Loucy (cell line): ENCODE measurements at regions not wholly inside any gene's neighbourhood (a gene's known extent, or its start where the extent isn't known, plus 50 kb on each side); places are given as distances from the start of the nearest gene placed in this dataset.

Source experiments
- H2AFZ ChIP-seq: fragments of 200-600 bp; sonication (generic); 2 replicates; pipeline ENCODE4 v1.6.0; 2016; ENCODE audit warnings: antibody characterized with exemption, mild to moderate bottlenecking, low read length, moderate library complexity
- H3F3A ChIP-seq: fragments of 200-600 bp; 2 replicates; pipeline ENCODE4 v1.6.0; 2016; ENCODE audit warnings: antibody characterized with exemption, low read depth, mild to moderate bottlenecking
- H3K27me3 ChIP-seq: fragments of 200-600 bp; sonication (generic); 2 replicates; pipeline ENCODE4 v1.6.1; 2014; ENCODE audit warnings: low read length, mild to moderate bottlenecking; ENCODE audit not compliant: insufficient read depth, poor library complexity, severe bottlenecking
- H3K36me3 ChIP-seq: fragments of 200-600 bp; sonication (generic); 2 replicates; pipeline ENCODE4 v1.6.1; 2016; ENCODE audit warnings: low read length; ENCODE audit not compliant: insufficient read depth
- H3K4me1 ChIP-seq: fragments of 200-600 bp; sonication (generic); 2 replicates; pipeline ENCODE4 v1.5.1; 2014; ENCODE audit warnings: low read length, mild to moderate bottlenecking; ENCODE audit not compliant: insufficient read depth, poor library complexity, severe bottlenecking
- H3K4me2 ChIP-seq: fragments of 200-600 bp; sonication (generic); 2 replicates; pipeline ENCODE4 v1.6.0; 2014; ENCODE audit warnings: antibody characterized with exemption, low read length, low read depth, mild to moderate bottlenecking; ENCODE audit not compliant: poor library complexity, severe bottlenecking
- H3K4me3 ChIP-seq: fragments of 200-600 bp; sonication (generic); 2 replicates; pipeline ENCODE4 v1.5.1; 2014; ENCODE audit warnings: low read length, mild to moderate bottlenecking, mixed read lengths; ENCODE audit not compliant: poor library complexity, severe bottlenecking
- H3K79me2 ChIP-seq: fragments of 200-600 bp; sonication (generic); 2 replicates; pipeline ENCODE4 v1.6.1; 2014; ENCODE audit warnings: low read length; ENCODE audit not compliant: insufficient read depth
- H3K9ac ChIP-seq: fragments of 200-600 bp; sonication (generic); 2 replicates; pipeline ENCODE4 v1.6.0; 2014; ENCODE audit warnings: mild to moderate bottlenecking, low read depth, low read length, moderate library complexity; ENCODE audit not compliant: poor library complexity, severe bottlenecking
- H3K9me2 ChIP-seq: fragments of 200-600 bp; sonication (generic); replicated peaks from 2 replicates; pipeline ENCODE4 v1.6.1; 2016; ENCODE audit warnings: low read depth, low read length, mixed read lengths
- H3K9me3 ChIP-seq: fragments of 200-600 bp; sonication (generic); 2 replicates; pipeline ENCODE4 v1.6.1; 2014; ENCODE audit warnings: mild to moderate bottlenecking, antibody characterized with exemption, low read length, low read depth; ENCODE audit not compliant: insufficient read depth
- H4K20me1 ChIP-seq: fragments of 200-600 bp; sonication (generic); 2 replicates; pipeline ENCODE4 v1.6.0; 2014; ENCODE audit warnings: antibody characterized with exemption, low read length, mild to moderate bottlenecking; ENCODE audit not compliant: insufficient read depth, poor library complexity, severe bottlenecking
- EZH2phosphoT487 ChIP-seq: fragments of 200-600 bp; IDR thresholded peaks from 2 replicates; pipeline ENCODE4 v1.6.1; 2018; ENCODE audit warnings: antibody characterized with exemption, mild to moderate bottlenecking, moderate library complexity, borderline replicate concordance
- TF ChIP-seq, protein P1 (sequence below): fragments of 200-600 bp; sonication (generic); conservative IDR thresholded peaks from 2 replicates; pipeline ENCODE4 v1.5.1; 2014; ENCODE audit warnings: mild to moderate bottlenecking, antibody characterized with exemption, low read length

GRCh38 chr7:33685503-33685902 is 219.8 kb upstream of the BMPER start:
- no peak overlapping the region for H3K4me2 ChIP-seq
- no peaks in the 10 kb centered on the region for H3K79me2 ChIP-seq
- H3K4me1 ChIP-seq = no peaks in the 10 kb centered on the region
- H3K9me3 ChIP-seq = no peaks in the 10 kb centered on the region
- H3K9me2 ChIP-seq = no peaks in the 10 kb centered on the region
- H4K20me1 ChIP-seq = no peaks in the 10 kb centered on the region
- TF ChIP-seq, protein P1, sequence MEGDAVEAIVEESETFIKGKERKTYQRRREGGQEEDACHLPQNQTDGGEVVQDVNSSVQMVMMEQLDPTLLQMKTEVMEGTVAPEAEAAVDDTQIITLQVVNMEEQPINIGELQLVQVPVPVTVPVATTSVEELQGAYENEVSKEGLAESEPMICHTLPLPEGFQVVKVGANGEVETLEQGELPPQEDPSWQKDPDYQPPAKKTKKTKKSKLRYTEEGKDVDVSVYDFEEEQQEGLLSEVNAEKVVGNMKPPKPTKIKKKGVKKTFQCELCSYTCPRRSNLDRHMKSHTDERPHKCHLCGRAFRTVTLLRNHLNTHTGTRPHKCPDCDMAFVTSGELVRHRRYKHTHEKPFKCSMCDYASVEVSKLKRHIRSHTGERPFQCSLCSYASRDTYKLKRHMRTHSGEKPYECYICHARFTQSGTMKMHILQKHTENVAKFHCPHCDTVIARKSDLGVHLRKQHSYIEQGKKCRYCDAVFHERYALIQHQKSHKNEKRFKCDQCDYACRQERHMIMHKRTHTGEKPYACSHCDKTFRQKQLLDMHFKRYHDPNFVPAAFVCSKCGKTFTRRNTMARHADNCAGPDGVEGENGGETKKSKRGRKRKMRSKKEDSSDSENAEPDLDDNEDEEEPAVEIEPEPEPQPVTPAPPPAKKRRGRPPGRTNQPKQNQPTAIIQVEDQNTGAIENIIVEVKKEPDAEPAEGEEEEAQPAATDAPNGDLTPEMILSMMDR = no peak
- TF ChIP-seq EZH2phosphoT487 = no peak
- H3K4me3 ChIP-seq = no peak overlapping the region
- no peaks in the 10 kb centered on the region for H3F3A ChIP-seq
- no peaks in the 10 kb centered on the region for H3K27me3 ChIP-seq
- H3K9ac ChIP-seq = no peak overlapping the region
- H2AFZ ChIP-seq = no peak overlapping the region
- H3K36me3 ChIP-seq = no peaks in the 10 kb centered on the region

- Histone ChIP-seq H3K4me3 (no peak overlapping the region), H3K9me2 (no peaks in the 10 kb centered on the region), H3K79me2 (no peaks in the 10 kb centered on the region), H3K36me3 (no peaks in the 10 kb centered on the region), H3K27me3 (no peaks in the 10 kb centered on the region), H2AFZ (no peak overlapping the region), H4K20me1 (no peaks in the 10 kb centered on the region), H3F3A (no peaks in the 10 kb centered on the region), H3K4me1 (no peaks in the 10 kb centered on the region), H3K9me3 (no peaks in the 10 kb centered on the region), H3K9ac (no peak overlapping the region), H3K4me2 (no peak overlapping the region)
- TF ChIP-seq, protein P1 = no peak
- no peak for TF ChIP-seq EZH2phosphoT487
These were observed 219.2 kb upstream of the BMPER start for GRCh38 chr7:33685981-33686683.

GRCh38 chr7:33687625-33688024 is 217.7 kb upstream of the BMPER start:
- H3K4me3 ChIP-seq = no peak overlapping the region
- TF ChIP-seq EZH2phosphoT487 = no peak
- TF ChIP-seq, protein P1 = no peak

More at GRCh38 chr7:33687625-33688024, 217.7 kb upstream of the BMPER start:
- Histone ChIP-seq H3K9ac (no peak overlapping the region), H4K20me1 (no peaks in the 10 kb centered on the region), H3K79me2 (no peaks in the 10 kb centered on the region), H3K9me3 (no peaks in the 10 kb centered on the region), H3K4me2 (no peak overlapping the region), H3K9me2 (no peaks in the 10 kb centered on the region), H3K36me3 (no peaks in the 10 kb centered on the region), H2AFZ (no peak overlapping the region), H3F3A (no peaks in the 10 kb centered on the region), H3K4me1 (no peaks in the 10 kb centered on the region), H3K27me3 (no peaks in the 10 kb centered on the region)
